ENCODE measurements at regions not wholly inside any gene's neighbourhood (a gene's known extent, or its start where the extent isn't known, plus 50 kb on each side); places are given as distances from the start of the nearest gene placed in this dataset.

DNA sequence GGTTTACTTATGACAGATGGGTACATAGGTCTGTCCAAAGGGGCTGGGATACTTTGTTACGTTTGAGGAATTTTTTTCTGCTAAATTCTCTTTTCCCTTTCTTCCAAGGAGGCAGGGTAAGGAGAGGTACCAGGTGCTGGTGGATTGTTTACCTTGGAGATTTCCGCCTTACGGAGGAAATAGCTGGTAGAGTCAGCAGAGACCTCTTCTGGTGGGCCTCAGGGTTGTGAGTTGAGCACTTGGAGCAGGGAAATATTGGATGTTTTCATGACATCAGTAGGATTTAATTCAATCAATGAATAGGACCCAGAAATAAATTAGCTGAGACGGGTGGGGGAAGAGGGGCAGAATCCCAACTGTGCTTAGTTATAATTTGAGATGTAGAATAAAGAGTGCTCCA lies 60.0 kb upstream of the TAF11L2 start:
- H3K4me3 ChIP-seq (ENCODE audit: low read length in 3 of 3), result no peak overlapping the region
- H3K4me1 ChIP-seq (ENCODE audit: control insufficient read depth in 2 of 3, insufficient read depth in 2 of 3, low read depth in 1 of 3, low read length in 3 of 3), result peaks cover 0 to 4% (median 3%) of the 10 kb centered on the region in 3 donors
- no peak overlapping the region for H3K27ac ChIP-seq (ENCODE audit: low read depth in 2 of 2, low read length in 2 of 2)

DNA sequence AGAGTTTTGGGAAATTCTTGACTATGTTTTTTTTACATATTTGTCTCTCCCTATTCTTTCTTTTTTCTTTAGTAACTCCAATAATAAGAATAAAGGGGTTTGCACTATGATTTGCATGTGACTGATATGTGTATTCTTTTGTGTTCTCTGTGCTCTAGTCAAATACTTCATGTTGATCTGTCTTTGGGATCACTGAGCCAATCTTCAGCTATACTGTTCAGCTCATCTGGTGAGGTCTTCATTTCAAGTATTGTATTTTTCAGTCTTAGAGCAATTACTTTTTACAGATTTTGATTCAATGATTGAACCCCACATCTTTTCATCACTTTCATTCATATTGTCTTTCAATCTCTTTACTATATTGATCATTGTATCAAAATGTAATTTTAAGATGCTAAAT lies 58.1 kb upstream of the TAF11L2 start:
- Histone ChIP-seq H3K27ac (ENCODE audit: low read depth in 2 of 2, low read length in 2 of 2) (no peak overlapping the region), H3K36me3 (ENCODE audit: control insufficient read depth in 2 of 3, insufficient read depth in 3 of 3, low read length in 3 of 3) (no peaks in the 10 kb centered on the region), H3K9me3 (ENCODE audit: control insufficient read depth in 2 of 3, insufficient read depth in 1 of 3, low read length in 3 of 3) (no peaks in the 10 kb centered on the region), H3K4me3 (ENCODE audit: low read length in 3 of 3) (no peak overlapping the region), H3K27me3 (ENCODE audit: control insufficient read depth, insufficient read depth, low read length) (no peaks in the 10 kb centered on the region), H3K9ac (ENCODE audit: low read length in 3 of 3) (no peak overlapping the region), H3K4me1 (ENCODE audit: control insufficient read depth in 2 of 3, insufficient read depth in 2 of 3, low read depth in 1 of 3, low read length in 3 of 3) (peaks cover 0 to 4% (median 3%) of the 10 kb centered on the region in 3 donors)
- FAIRE-seq, result no peak
- intact Hi-C loops (cut with DNase I), result no loop called here
- TF ChIP-seq, protein P1, sequence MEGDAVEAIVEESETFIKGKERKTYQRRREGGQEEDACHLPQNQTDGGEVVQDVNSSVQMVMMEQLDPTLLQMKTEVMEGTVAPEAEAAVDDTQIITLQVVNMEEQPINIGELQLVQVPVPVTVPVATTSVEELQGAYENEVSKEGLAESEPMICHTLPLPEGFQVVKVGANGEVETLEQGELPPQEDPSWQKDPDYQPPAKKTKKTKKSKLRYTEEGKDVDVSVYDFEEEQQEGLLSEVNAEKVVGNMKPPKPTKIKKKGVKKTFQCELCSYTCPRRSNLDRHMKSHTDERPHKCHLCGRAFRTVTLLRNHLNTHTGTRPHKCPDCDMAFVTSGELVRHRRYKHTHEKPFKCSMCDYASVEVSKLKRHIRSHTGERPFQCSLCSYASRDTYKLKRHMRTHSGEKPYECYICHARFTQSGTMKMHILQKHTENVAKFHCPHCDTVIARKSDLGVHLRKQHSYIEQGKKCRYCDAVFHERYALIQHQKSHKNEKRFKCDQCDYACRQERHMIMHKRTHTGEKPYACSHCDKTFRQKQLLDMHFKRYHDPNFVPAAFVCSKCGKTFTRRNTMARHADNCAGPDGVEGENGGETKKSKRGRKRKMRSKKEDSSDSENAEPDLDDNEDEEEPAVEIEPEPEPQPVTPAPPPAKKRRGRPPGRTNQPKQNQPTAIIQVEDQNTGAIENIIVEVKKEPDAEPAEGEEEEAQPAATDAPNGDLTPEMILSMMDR (IDR thresholded peaks at IDR 0.05; ENCODE audit: borderline replicate concordance, extremely low read depth, insufficient read depth), result no peak
- DNase-seq, result no peak

More for the DNA sequence above, 60.0 kb upstream of the TAF11L2 start:
- TF ChIP-seq, protein P1 (IDR thresholded peaks at IDR 0.05; ENCODE audit: borderline replicate concordance, extremely low read depth, insufficient read depth), result no peak
- DNase-seq (no peak), FAIRE-seq (no peak)
- no peaks in the 10 kb centered on the region for H3K9me3 ChIP-seq (ENCODE audit: control insufficient read depth in 2 of 3, insufficient read depth in 1 of 3, low read length in 3 of 3)
- H3K9ac ChIP-seq (ENCODE audit: low read length in 3 of 3), result no peak overlapping the region
- intact Hi-C loops (cut with DNase I), result no loop called here
- no peaks in the 10 kb centered on the region for H3K36me3 ChIP-seq (ENCODE audit: control insufficient read depth in 2 of 3, insufficient read depth in 3 of 3, low read length in 3 of 3)
- no peaks in the 10 kb centered on the region for H3K27me3 ChIP-seq (ENCODE audit: control insufficient read depth, insufficient read depth, low read length)

DNA sequence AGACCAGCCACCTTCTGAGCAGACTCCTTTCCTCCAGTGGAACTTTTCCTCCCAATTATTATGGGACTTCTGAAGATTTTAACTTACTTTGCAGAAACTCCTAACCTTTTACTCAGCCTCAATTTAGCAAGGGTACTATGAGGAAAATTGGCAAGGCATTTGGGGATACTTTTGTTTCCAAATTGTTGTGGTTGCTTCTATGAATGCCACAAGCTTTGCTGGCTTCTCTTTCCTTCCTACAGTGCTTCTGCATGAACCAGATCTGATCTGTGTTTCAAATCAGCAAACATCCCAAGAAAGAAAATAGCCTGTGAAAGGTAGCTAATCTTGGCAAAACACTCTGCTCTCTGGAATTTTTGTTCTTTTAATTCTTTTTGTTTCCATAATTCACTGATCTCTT lies 57.3 kb upstream of the TAF11L2 start:
- H3K9ac ChIP-seq (ENCODE audit: low read length in 3 of 3), result no peak overlapping the region
- H3K27ac ChIP-seq (ENCODE audit: low read depth in 2 of 2, low read length in 2 of 2), result no peak overlapping the region
- TF ChIP-seq, protein P1 (IDR thresholded peaks at IDR 0.05; ENCODE audit: borderline replicate concordance, extremely low read depth, insufficient read depth), result no peak
- DNase-seq (no peak), FAIRE-seq (no peak)
- H3K4me3 ChIP-seq (ENCODE audit: low read length in 3 of 3), result no peak overlapping the region
- H3K4me1 ChIP-seq (ENCODE audit: control insufficient read depth in 2 of 3, insufficient read depth in 2 of 3, low read depth in 1 of 3, low read length in 3 of 3), result peaks cover 0 to 3% (median 2%) of the 10 kb centered on the region in 3 donors
- H3K9me3 ChIP-seq (ENCODE audit: control insufficient read depth in 2 of 3, insufficient read depth in 1 of 3, low read length in 3 of 3), result no peaks in the 10 kb centered on the region
- no peaks in the 10 kb centered on the region for H3K36me3 ChIP-seq (ENCODE audit: control insufficient read depth in 2 of 3, insufficient read depth in 3 of 3, low read length in 3 of 3)
- no peaks in the 10 kb centered on the region for H3K27me3 ChIP-seq (ENCODE audit: control insufficient read depth, insufficient read depth, low read length)
- intact Hi-C loops (cut with DNase I), result no loop called here

DNA sequence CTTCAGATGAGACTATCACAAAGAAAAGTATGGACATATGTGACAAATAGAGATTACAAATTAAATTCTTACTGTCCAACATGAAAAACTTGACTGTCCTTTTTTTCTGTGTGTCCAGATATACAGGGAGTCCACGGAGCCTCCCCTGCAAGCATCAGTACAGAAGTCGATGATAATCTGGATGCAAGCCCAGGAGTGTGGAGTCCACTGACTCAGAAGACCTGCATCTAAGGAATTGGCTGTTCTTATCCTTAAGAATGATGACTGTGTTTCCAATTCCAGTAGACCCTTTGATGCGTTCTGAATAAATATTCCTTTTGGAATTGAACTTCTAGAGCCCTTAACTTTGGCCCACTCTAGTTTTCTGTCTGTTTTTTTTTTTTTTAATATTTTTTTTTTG lies 56.7 kb upstream of the TAF11L2 start:
- no peak overlapping the region for H3K4me3 ChIP-seq (ENCODE audit: low read length in 3 of 3)
- no peaks in the 10 kb centered on the region for H3K36me3 ChIP-seq (ENCODE audit: control insufficient read depth in 2 of 3, insufficient read depth in 3 of 3, low read length in 3 of 3)
- no peak overlapping the region for H3K9ac ChIP-seq (ENCODE audit: low read length in 3 of 3)
- no peaks in the 10 kb centered on the region for H3K27me3 ChIP-seq (ENCODE audit: control insufficient read depth, insufficient read depth, low read length)
- H3K4me1 ChIP-seq (ENCODE audit: control insufficient read depth in 2 of 3, insufficient read depth in 2 of 3, low read depth in 1 of 3, low read length in 3 of 3), result peaks cover 0 to 3% (median 0%) of the 10 kb centered on the region in 3 donors
- FAIRE-seq (no peak), DNase-seq (no peak)
- intact Hi-C loops (cut with DNase I), result no loop called here
- no peak overlapping the region for H3K27ac ChIP-seq (ENCODE audit: low read depth in 2 of 2, low read length in 2 of 2)
- H3K9me3 ChIP-seq (ENCODE audit: control insufficient read depth in 2 of 3, insufficient read depth in 1 of 3, low read length in 3 of 3), result no peaks in the 10 kb centered on the region
- TF ChIP-seq, protein P1 (IDR thresholded peaks at IDR 0.05; ENCODE audit: borderline replicate concordance, extremely low read depth, insufficient read depth), result no peak
